NOMO-1 (cell line): ENCODE measurements at regions not wholly inside any gene's neighbourhood (a gene's known extent, or its start where the extent isn't known, plus 50 kb on each side); places are given as distances from the start of the nearest gene placed in this dataset.
A peak's percentile ranks its signal among the peaks of the same experiment; 100 is the strongest.
"Not testable (repeated sequence)": the region's sequence is repeated elsewhere in the genome, so short reads cannot be mapped to it uniquely, and the experiment has no call there.

Experiments
- DNase-seq, 2 experiments: peaks; one replicate each; lab custom pipeline; 2025; ENCODE audit not compliant: unreplicated experiment in 2 of 2; lab: John Stamatoyannopoulos, UW

DNA sequence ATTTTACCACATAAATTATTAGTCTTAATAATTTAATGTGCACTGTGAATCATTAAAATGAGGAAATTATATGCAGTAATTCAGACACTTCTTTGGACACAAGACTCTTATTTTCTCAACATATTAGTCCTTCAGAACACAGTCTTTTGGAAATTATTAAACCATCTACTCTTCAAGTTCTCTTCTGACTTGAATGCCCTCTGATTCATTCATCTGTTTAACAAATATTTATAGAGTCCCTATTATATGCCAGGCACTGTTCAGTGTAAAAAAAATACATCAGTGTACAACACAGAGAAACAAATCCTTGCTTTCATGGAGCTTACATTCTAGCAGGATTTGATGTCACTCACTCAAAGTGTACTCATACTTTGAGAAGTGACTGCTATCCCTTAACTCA lies 163.4 kb upstream of the IL12B start:
- no peak for DNase-seq

DNA sequence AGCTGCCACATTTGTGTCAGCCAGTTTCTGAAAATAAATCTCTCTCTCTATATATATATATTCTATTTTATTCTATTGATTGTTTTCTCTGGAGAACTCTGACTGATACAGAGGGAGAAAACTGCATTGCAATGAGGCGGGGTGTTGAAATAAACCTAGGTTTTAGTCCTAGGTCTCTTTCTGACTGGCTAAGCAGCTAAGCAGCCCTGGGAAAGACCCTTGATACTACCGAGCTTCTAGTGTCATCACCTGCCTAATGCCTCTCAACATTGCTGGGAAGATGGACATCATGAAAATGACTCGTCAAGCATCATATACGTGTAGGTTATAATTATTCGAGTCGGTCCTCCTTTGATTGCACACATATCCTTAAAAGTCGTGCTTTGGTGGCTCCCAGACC lies 166.5 kb upstream of the IL12B start:
- no peak for DNase-seq

DNA sequence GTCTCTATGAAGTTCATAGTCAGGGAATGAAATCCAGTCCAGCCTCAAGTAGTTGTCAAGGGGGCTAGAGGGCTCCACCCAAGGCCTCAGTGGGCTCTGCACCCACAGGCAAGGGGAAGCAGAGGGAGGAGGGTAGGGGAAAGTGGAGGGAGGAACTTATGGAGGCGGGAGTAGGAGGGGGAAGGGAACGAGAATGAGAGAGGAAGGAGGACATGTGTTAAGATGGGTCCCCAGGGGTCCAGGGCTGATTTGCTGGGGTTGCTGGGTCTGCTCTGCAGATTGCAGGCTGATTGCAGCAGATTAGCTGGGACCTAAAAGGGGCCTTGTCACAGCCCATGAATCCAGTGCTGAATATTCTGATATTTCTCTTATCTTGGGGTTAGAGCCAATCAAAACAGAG lies 166.9 kb upstream of the IL12B start:
- DNase-seq = no peak

DNA sequence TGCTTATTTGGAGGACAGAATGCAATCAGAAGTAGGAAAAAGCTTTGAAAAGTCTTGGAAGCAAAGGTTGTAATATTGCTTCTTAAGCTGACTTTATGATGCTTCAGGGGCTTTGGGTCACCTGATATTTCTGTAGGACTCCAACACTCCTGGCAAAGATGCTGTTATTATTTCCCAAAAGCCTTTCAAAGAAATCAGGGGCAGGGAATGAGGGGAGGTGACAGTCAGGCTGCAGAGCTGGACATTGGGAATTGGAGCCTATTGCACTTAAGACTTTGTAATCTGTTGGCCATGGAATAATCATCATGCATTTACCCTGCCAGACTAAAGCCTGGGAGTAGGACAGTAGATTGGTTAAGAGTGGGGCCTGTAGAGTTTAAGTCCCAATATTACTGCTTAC lies 168.3 kb upstream of the IL12B start:
- DNase-seq = no peak

DNA sequence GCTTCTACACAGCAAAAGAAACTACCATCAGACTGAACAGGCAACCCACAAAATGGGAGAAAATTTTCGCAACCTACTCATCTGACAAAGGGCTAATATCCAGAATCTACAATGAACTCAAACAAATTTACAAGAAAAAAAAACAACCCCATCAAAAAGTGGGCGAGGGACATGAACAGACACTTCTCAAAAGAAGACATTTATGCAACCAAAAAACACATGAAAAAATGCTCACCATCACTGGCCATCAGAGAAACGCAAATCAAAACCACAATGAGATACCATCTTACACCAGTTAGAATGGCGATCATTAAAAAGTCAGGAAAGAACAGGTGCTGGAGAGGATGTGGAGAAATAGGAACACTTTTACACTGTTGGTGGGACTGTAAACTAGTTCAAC lies 171.8 kb upstream of the IL12B start:
- not testable (repeated sequence) for DNase-seq

DNA sequence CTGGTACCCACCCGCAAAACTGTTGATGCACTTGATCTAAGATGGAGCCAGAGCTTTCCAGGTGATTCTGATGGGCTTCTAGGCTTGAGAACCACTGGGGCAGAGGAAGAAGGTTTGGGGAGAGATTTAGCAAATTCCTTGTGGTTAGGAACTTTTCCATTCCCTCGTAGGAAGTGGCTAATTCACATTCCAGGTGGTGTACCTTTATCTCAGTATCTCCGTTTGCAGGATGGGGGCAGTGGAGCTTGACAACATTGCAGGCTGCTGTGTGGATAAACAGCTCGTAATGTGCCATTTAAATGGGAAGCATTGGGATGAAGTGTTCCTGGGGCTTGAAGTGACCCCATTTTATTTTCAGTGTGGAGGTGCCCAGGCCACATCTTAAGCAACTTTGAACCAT lies 172.9 kb upstream of the IL12B start:
- no peak for DNase-seq

DNA sequence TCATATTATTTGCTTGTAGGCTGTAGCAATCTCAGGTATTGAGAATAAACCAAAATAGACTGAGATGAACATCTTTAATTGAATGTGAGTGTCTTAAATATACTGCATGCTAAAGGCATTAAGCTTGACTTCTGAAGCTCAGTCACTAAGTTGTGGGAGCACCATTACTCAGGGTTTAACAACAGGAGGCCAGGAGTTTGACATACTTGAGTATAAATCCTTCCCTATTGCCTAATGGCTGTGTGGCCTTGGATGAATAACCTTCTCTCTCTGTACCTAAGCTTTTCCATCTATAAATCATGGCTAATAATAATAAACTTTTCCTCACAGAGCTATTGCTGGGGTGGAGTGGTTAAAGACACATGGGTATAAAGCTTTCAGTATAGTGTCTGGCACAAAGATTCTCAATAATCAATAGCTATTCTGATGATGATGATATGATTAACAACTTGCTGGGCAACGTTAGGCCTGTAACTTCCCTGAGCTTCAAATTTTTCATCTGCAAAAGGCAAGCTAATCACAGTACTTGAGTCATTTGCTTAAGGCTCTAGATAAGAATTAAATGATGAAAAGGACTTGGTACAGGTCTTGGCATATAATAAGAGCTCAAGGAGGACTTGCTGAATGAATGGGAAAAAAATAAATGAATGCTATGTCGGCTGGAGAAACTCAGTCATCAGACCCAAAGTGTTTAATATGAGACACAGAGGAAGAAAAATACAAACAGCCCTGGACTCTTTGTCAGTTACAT lies 174.0 kb upstream of the IL12B start:
- no peak for DNase-seq

DNA sequence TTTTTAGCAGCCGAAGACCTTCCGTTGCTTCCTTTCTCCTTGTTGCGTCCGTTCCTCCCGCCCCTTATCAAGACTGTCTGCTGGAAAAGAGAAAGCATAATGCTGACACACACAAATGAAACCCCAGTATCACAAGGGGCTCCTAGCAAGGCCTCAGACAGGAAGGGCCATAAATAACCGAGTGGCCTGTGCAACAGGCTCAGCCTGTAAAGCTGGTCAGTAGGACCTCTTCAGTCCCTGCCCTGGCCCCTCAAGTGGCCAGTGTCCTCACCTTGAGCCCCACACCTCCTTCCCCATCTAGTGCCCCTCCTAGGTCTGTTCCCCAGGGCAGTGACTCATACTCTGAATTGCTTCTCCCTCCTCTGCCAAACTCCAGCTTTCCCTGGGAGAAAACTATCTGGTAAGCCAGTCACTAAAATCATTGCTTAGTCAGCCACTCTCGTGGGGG lies 174.6 kb upstream of the IL12B start:
- DNase-seq = no peak

DNA sequence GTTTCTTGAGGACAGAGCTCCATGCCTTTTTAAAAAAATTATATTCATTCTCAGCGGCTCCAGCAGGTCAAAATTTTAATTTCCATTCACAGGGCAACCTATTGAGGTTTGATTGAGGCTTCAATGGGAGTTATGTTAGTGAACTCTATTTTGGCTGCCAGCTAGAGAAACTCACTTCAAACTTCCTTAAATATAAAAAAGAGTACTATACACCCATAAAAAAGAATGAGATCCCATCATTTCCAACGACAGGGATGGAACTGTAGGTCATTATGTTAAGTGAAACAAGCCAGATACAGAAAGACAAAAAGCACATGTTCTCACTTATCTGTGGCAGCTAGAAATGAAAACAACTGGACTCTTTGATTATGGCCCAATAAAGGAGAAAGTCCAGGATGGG lies 176.8 kb upstream of the IL12B start:
- DNase-seq = no peak

DNA sequence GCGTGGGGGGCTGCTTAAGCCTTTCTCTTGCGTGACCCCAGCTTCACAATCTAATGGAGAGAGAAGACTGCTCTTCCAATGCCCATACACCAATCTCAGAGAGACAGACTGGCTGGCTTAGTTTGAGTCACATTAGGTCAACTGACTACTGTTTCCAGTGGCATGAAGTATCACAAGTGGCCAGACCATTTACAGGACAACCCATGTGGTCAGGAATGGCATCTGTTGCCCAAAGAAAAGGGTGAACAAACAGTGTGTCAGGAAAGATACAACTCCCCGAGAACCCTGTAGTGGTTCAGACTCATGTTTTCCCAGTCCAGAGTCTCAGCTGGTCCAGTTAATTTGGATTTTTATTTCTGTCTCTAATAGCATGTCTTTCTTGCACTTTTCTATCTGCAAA lies 177.4 kb upstream of the IL12B start:
- no peak for DNase-seq

DNA sequence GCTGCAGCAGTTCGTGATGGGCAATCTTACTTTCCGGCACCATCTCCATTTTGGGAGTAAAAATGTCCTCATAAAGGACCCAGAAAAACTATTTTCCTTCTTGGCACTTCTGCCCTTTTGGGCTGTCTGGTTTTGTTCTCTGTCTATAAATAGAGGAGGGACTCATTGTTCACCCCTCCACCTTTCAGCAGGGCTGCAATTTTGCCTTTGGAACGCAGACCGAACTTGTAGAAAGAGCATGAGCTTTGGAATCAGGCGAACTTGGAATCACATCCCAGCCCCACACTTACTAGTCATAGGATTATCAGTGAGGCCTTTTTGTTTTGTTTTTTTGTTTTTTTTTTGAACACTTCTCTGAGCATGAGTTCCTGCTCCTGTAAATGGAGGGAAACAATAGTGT lies 178.1 kb upstream of the IL12B start:
- no peak for DNase-seq

DNA sequence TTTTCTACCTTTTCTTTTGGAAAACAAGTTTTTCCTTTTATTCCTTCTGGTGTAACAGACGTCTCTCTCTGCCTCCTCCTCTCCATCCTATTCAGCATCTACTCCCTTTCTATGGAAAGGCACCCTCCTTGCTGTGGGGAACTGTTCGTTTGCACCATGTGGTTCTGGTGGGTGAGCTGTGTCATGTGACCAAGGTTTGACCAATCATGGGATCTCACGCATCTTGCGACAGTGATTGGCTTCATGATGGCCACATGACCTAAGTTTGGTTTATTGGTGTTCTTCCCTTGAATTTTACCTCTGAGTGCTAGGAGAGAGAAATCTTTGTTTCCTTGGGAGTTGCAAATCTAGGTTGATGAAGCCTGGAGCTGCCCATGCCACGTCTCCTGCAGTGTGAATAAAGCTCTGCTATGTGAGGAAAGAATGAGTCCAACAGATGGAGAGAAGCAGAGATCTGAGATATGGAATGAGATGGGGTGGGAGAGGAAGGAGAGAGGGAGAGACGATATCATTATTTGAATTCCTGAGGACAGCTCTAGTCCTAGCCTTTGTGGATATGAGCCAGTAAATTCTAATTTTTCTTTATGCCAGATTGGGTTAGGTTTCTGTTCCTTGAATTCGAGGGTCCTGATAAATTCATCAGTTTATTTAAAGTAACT lies 178.8 kb upstream of the IL12B start:
- no peak for DNase-seq

DNA sequence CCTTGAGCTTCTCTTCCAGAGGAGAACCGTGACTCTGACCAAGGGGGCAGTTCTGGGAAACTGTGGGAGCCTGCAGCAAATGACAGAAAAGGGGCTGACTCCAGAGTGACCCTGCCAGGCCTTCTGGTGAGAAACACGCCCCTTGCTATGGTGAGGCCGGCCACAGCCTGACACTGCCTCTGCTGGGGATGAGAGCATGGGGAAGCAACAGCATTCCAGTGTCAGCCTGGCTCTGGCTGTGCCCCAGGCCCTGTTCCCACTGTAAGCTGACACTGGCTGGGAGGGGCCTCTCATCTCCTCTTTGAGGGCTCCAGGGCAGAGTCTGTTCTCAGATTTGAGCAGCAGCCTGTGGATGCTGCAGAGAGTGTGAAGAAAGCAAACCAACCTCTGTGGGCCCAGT lies 180.0 kb upstream of the IL12B start:
- no peak for DNase-seq

DNA sequence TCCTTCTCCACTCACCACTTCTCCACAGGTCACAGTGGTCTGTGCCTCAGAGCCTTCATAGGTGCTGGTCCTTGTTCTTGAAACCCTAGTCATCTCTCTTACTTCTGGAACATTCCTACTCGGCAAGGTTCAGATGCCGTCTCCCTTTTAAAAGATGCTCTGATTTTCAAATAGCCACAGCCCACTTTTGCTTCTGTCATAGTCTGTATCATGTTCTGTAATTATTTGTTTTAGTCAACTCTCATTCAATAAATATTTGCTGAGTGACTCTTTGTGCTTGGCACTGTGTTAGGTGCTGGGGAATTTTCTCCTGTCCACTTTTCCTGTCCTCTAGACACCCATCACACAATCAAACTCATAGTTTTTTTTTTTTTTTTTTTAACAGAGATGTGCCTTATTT lies 181.3 kb upstream of the IL12B start:
- DNase-seq = no peak

DNA sequence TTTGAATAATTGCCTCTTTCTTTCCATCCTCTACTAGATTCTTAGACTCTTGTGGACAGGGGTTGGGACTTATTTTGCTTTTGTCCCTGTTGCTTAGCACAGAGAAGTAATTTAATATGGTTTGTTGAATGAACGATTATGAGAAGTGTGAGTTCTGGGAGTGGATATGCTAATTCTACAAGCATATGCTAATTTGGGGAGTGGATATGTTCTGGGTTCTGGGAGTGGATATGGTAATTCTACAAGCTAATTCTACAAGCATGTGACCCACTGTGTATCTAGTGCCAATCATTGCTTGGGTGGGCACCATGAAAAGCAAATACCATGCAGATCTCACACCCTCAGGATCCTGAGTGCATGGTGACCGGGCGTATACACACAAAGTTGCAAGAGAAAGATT lies 181.8 kb upstream of the IL12B start:
- no peak for DNase-seq

DNA sequence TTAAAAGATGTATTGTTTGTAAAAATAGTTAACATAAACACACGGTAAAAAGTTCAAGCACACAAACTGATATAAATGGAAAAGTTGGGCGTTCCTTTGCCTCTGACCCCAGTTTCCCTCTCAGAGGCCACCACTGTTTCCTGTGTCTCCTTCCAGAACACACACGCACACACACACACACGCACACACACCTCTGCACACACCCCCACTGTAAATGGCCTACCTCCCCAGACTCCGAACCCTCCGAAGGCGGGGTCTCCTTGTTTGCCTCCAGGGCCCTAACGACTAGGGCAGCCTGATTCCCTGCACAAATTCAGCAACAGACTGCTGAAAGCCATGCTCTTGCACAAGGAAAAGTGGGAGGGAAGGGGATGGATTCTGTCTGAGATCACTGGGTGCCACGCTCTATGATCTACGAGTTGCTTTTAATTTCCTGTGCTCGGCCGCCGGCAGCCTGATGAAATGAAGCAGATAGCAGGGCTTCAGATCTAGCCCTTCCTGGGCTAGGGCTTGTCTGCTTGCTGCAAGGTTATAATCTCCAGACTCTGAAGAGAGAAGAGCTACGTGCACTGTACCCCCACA lies 184.0 kb upstream of the IL12B start:
- no peak for DNase-seq

DNA sequence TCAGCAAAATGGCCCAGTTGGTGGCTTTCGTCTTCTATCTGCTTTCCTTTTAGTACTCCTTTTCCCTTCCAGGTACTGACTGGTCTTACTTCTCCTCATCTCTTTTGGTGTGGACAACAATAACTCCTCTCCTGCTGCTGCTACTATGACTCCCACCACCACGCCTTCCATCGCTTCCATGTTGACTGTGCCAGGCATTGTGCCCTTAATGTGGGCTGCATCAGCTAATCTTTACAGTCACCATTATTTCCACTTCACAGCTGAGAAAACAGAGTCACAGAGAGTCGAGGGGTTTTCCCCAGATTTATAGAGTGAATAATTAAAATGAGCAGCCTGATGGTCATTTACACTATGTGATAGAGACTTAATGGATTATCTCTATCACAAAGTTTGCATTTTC lies 184.9 kb upstream of the IL12B start:
- DNase-seq = no peak

DNA sequence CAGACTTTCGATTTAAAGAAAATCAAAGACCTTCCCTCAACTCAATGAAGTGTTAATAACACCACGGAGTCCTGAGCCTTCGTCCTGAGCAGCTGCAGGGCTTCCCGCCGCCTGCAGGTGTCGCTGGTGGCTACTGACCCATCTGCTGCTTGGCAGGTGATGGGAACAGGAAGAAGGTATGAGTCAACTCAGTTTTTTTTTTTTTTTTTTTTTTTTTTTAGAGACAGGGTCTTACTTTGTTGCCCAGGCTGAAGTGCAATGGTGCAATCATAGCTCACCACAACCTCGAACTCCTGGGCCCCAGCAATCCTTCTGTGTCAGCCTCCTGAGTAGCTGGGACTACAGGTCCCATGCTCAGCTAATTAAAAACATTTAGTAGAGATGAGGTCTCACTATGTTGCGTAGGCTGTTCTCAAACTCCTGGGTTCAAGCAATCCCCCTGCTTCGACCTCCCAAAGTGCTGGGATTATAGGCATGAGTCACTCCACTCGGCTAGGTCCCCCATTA lies 185.7 kb upstream of the IL12B start:
- DNase-seq = peak; percentile 51 to 74

DNA sequence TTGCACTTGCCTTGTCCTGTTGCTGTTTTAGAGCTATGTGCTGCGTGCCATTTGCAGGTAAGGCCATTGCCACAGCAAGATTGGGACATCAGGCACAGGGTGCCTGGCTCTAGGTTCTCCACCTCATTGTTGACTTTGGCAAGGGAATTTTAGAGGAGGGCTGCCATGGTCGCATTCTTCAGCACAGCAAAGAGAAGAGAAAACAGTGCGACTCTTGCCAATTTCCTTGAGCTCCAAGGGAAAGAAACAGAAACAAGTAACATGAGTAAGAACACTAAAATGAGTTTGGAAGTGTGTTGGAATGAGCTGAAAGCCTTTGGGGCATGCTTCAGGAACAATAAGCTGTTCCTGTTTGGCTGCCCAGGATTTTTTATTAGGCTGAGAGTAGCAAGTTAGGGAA lies 188.1 kb upstream of the IL12B start:
- no peak for DNase-seq

DNA sequence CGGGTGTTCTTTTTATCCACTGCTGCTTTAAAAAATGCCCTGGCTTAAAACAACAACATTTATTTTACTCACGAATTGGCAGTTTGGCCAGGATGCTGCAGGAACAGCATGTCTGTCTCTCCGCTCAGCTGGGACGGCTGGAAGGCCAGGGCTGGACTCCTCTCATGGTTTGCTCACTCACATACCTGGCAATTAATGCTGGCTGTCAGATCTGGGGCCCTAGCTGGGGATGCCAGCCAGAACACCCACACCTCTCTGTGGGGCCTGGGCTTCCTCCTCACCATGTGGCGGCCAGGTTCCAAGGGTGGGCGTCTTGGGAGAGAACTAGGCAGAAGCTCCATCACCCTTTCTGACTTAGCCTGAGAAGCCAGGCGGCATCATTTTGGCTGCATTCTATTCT lies 189.1 kb upstream of the IL12B start:
- no peak for DNase-seq

DNA sequence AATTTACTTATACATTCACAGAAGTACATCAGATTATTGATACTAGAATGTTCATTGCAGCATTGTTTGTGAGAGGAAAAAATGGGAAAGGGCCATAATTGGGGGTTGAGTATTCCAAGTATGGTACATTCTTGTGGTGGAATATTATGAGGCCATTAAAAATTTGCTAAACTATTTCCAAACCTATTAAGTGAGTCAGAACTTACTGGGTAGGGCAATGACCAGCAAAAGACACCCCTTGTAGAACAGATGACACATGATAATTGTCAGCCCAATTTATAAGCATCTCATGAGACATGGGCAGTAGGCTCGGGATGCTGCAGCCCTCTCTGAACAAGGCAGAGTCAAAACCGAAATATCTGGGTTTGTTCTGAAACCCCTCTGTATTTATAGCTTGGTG lies 192.6 kb upstream of the IL12B start:
- no peak for DNase-seq

DNA sequence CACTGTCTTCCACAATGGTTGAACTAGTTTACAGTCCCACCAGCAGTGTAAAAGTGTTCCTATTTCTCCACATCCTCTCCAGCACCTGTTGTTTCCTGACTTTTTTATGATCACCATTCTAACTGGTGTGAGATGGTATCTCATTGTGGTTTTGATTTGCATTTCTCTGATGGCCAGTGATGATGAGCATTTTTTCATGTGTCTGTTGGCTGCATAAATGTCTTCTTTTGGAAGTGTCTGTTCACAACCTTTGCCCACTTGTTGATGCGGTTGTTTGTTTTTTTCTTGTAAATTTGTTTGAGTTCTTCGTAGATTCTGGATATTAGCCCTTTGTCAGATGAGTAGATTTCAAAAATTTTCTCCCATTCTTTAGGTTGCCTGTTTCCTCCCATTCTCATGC lies 194.0 kb upstream of the IL12B start:
- DNase-seq = not testable (repeated sequence)
